Bronchial epithelial cell (primary cell): ENCODE measurements at regions not wholly inside any gene's neighbourhood (a gene's known extent, or its start where the extent isn't known, plus 50 kb on each side); places are given as distances from the start of the nearest gene placed in this dataset.

ENCODE experiments used
- DNase-seq: peaks from one replicate; pipeline ENCODE4 v3.0.0-alpha.2; 2010; ENCODE audit warnings: low read depth
- FAIRE-seq: peaks from 2 replicates; lab custom pipeline; 2011; peaks lifted over from hg19 to GRCh38; lab: Jason Lieb, UNC
- H3K27me3 ChIP-seq: 2 replicates; pipeline ENCODE4 v1.5.1; 2011; ENCODE audit warnings: low read length; ENCODE audit not compliant: control insufficient read depth, insufficient read depth
- H3K36me3 ChIP-seq: 2 replicates; pipeline ENCODE4 v1.5.1; 2011; ENCODE audit warnings: low read length; ENCODE audit not compliant: control insufficient read depth, insufficient read depth
- H3K4me3 ChIP-seq: 2 replicates; pipeline ENCODE4 v1.5.1; 2011; ENCODE audit warnings: mild to moderate bottlenecking, low read depth, low read length, control low read depth
- CTCF ChIP-seq: IDR thresholded peaks from 2 replicates; pipeline ENCODE4 v1.5.1; 2011; ENCODE audit warnings: mild to moderate bottlenecking, moderate library complexity, low read length, control low read depth, inconsistent platforms; ENCODE audit not compliant: insufficient read depth, severe bottlenecking

DNA sequence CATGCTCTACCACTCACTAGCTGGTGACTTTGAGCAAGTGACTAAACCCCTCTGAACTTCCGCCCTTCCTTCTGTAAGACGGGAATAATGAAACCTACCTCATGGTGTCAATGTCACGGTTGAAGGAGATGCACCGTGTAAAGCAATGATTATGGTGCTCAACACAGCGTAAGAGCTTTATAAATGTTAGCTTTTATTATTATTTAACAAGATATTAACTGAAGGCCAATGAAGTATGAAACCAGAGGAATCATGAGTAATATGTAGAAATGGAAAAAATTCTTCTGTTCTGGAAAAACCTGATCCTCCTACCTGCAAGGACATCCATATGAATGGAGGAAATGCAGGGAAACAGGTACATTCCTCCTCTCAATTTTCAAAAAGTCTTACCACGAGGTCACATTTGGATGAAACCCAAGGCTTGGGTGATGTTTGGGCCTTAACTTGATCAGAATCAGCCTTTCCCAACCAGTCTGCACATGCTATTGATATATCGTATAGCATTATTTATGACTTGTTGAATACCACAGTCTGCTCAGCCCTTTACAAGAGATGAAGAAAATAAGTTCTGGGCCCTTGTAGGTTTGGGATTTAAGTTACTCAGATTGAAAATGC is 166.8 kb upstream of the TBX3 start:
- no peak for DNase-seq

DNA sequence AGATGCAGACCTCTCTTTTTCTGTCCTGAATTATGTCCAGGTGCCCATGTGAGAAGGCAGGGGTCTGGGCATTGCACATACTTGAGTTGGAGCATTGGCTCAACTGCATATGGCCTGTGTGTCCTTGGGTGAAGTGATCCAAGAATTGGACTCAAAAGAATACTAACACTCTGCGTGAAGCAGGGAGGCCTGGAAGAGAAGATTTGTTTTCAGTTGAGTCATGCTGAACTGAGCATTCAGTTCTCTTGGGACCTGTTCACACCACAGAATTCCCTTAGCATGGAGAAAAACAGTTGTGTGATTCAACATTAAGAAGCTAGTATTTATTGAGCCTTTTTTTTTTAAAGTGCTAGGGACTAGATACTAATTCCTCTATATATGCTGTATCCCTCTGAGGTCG is 164.7 kb upstream of the TBX3 start:
- TF ChIP-seq CTCF: no peak
- Histone ChIP-seq H3K27me3 (no peaks in the 10 kb centered on the region), H3K36me3 (no peaks in the 10 kb centered on the region), H3K4me3 (no peak overlapping the region)
- FAIRE-seq: no peak
- no peak for DNase-seq

More for the DNA sequence above, 166.8 kb upstream of the TBX3 start:
- Histone ChIP-seq H3K27me3 (no peaks in the 10 kb centered on the region), H3K36me3 (no peaks in the 10 kb centered on the region), H3K4me3 (no peak overlapping the region)
- FAIRE-seq: no peak
- no peak for TF ChIP-seq CTCF

- no peak for FAIRE-seq
- TF ChIP-seq CTCF: no peak
- Histone ChIP-seq H3K4me3 (no peak overlapping the region), H3K27me3 (no peaks in the 10 kb centered on the region), H3K36me3 (no peaks in the 10 kb centered on the region)
- DNase-seq: no peak
Observed at GRCh38 chr12:114847441-114848035, 163.6 kb upstream of the TBX3 start.

DNA sequence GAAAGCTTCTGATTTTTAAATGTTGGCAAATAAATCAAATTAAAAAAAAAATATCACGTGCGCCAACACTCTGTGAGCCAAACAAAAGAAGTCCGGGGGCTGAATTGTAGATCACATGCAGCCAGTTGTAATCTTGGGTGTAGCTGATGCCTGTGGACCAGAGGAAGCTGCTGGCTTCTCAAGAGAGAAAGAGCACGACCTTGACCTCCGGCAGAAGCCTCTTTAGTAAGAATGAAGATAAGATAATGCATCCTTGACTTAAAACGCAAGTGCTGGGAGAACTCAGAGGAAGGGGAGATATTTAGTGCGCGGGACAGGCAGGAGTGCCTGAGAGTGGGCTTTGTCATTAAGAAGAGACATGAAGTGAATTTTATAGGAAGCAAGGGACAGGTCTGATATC is 162.8 kb upstream of the TBX3 start:
- Histone ChIP-seq H3K4me3 (no peak overlapping the region), H3K36me3 (no peaks in the 10 kb centered on the region), H3K27me3 (no peaks in the 10 kb centered on the region)
- no peak for TF ChIP-seq CTCF
- FAIRE-seq (no peak), DNase-seq (no peak)

GRCh38 chr12:114841557-114842251 is 157.7 kb upstream of the TBX3 start:
- no peaks in the 10 kb centered on the region for H3K36me3 ChIP-seq
- no peak for TF ChIP-seq CTCF
- no peaks in the 10 kb centered on the region for H3K27me3 ChIP-seq
- no peak overlapping the region for H3K4me3 ChIP-seq
- FAIRE-seq (no peak), DNase-seq (no peak)
